GM18517 (cell line): ENCODE measurements at regions not wholly inside any gene's neighbourhood (a gene's known extent, or its start where the extent isn't known, plus 50 kb on each side); places are given as distances from the start of the nearest gene placed in this dataset.

Experiments
- ATAC-seq: cut with Tn5 transposase; IDR thresholded peaks from one replicate; pipeline ENCODE4 v1.9.1; 2021; ENCODE audit warnings: mild to moderate bottlenecking, moderate library complexity; ENCODE audit not compliant: unreplicated experiment

- ATAC-seq, result no peak
Observed at GRCh38 chr11:116233561-116233960, 539.2 kb downstream of the BUD13 start.

DNA sequence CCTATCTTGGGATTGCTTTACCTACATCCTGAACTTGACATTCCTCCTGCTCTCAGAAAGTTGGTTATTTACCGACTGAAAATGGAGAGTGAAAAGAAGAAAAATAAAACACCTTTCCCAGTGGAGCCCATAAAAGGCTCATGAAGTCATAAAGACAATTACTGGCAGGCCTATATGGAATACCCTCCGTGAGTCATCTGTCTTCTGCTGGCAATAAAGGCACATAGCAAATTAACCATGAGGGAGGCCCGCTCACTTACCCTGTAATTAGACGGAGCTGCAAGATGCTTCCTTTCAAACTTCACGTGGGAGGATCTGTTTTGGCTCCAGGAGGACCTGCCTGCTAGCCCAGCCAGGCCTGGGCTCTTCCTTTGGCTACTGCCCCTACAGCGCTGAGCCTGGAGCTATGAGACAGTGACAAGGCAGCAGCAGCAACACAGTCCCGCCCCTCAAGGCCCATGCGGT is 540.4 kb downstream of the BUD13 start:
- ATAC-seq, result no peak

DNA sequence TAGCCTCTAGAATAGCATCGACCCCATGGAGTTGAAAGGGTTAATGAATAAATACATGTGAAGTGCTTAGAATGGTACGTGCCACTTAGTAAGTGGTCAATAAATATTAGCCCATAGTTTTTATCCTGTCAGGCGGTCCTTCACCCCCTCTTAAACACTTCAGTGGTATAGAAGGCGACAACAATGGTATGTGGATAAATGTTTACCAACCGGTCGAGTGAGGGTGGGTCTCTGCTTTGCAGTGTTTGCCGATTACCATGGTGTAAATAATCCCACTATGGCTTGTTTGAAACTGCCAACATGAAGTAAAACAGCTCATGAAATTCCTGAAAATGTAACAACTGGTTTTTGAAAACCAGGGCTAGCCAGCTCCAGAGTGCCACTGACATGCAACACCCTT is 541.2 kb downstream of the BUD13 start:
- no peak for ATAC-seq

DNA sequence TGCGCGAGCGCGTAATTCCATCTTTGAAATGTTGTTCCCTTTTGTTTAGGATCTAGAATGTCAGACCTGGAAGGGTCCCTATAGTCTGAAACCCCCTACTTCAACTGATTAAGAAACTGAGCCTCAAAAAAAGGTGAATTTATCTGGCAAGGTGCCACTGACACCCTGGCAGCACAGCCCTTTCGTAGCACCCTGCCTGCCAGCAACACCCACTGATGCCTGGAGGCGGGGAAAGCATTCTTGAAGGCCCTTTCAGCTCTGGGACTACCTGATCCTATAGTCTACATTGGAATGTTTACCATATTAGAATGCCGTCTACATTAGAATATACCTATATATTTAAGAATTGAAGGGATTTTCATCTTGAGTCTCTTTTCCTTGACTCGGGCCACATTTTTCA is 542.3 kb downstream of the BUD13 start:
- no peak for ATAC-seq

GRCh38 chr11:116229236-116229970 is 543.4 kb downstream of the BUD13 start:
- ATAC-seq, result no peak

DNA sequence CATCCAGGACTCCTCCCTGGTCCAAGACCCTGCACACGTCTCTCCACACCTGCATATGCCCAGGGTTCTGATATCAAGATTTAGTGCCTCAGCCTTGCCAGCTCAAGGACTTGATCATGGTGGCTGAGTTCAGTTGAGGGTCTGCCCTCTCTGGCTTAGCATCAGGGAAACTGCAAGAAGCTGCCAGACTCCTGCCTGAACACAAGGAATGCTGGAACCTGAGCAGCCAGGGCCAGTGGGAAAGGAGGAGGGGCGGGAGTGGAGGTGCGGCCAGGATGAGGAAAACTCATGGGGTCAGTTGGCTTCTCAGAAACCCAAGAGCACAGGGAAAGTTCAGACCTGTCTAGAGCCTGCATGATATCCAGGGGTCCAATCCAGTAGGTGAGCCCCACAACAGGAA is 546.1 kb downstream of the BUD13 start:
- ATAC-seq, result no peak

GRCh38 chr11:116225784-116226585 is 546.8 kb downstream of the BUD13 start:
- no peak for ATAC-seq

- no peak for ATAC-seq
Observed at GRCh38 chr11:116225236-116225635, 547.6 kb downstream of the BUD13 start.

DNA sequence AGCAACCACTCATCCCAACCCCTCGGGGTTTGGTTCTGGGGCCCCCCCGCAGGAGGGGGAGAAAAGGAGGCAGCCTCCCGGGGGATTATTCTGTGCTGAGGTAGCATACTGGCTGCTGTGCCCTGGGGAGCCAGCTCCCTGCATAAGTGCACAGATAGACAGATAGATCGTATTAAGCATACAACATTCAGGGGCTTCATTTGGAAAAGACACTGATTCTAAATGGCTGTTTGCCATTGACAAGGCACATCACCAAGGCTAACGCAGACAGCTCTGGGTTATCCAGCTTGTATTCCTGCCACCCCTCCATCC is 547.9 kb downstream of the BUD13 start:
- no peak for ATAC-seq

GRCh38 chr11:116224154-116224888 is 548.5 kb downstream of the BUD13 start:
- no peak for ATAC-seq

DNA sequence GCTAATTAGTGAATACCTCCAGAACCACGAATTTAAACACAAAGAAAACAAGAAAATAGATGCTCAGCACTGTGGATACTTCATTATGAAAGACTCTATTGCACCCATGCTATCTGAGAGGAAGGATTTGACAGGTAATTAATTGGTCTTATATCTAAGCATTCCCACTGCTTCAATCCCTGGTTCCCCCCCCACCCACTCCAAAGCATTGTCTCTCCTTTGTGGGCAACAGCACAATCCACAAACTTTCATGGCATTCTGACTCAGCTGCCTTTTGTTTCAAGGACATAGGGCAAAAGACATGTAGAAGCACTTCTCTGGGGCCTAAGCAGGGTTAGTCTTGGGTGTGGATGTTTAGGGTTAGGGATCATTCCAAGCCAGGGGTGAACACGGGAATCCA is 551.4 kb downstream of the BUD13 start:
- ATAC-seq, result no peak

DNA sequence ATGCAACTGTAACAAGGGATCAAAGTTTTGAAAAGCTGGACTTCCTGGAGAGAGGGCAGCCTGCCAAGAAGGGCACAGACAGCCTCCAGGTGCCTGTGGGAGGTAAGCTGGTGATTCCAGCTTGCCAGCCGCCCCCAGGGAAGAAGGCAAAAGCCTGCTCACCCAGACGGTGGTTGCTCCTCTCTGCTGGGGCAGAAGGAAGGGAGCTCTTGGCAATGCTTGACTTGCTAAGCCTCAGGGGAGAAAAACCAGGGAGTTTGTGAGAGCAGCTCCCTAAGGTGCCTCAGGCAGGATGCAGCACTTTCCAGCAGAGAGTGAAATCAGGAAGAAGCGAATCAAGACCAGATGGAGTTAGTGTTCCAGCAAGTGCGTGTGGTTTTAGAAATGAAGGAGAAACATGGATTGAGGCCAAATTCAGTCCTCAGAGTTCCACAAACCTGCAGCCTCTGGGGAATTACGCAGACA is 553.6 kb downstream of the BUD13 start:
- no peak for ATAC-seq

DNA sequence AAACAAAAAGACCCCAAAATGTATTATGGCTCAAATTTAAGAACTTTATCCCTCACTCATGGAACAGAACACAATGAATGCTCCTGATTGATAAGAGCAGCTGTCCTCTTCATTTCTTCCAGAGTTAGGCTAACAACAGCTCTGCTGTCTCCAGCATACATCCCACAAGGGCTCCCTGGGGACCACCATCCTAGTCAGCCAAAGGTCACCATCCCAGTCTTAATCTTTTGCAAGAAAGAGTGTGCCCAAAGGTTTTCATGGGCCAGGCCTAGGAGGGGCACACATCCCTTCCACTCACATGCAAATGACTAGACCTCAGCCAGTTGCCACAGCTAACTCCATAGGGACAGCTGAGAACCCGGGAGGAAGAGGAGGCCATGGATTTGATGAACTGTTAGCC is 555.3 kb downstream of the BUD13 start:
- ATAC-seq, result no peak

DNA sequence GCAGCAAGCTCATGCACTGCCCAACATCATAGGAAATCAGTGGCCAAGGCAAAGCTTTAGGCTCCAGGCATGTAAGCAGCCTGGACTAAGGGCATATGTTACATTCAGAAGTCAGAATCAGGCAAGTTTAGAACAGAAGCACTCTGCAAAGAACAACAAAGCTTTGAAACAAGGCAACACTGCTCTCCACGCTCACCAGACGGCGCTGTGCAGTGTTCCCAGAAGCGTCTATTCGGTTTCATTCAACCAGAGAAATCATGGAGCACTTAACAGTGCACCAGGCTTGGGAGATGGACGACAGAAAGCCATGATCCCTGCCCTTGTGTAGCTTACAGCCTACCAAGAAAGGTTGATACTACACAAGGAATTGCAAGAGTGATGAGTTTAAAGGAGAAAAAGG is 555.8 kb downstream of the BUD13 start:
- ATAC-seq, result no peak

GRCh38 chr11:116215471-116216113 is 557.2 kb downstream of the BUD13 start:
- no peak for ATAC-seq

DNA sequence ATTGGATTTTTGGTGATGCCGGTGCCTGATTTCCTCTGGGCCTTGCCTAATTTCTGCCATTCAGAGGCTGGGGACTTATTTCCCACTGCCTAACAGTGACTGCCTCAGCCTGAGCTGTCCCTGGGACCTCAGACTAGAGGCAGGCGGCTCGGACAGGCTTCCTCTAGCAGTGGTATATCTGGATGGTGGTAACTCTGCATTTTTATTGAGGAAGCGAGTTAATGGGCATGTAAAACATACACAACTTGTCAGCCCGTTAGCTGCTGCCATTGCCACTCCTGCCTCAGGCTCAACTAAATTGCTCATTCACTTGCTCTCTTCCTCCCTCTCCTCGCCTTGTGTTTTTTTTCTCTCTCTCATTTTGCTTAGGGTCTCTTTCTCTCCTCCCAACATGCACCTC is 561.6 kb downstream of the BUD13 start:
- no peak for ATAC-seq

DNA sequence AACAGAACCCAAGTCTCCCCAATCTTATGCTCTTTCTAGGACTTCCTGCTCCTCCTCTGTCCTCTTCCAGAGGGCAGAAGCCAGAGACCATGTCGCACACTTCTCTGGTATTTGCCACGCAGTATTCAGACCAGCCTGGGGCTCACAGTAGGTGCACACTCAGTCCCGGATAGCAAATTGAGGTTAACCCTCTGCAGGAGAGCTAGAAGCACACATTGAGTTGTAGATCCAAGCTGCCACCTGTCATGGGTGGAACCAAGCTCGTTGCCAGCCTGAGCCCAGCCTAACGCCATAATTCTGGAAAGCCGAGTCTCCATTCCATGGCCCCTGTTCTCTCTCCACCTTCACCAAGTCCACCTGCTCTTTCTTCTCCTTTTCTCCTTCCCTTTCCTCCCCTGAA is 562.1 kb downstream of the BUD13 start:
- ATAC-seq, result no peak

DNA sequence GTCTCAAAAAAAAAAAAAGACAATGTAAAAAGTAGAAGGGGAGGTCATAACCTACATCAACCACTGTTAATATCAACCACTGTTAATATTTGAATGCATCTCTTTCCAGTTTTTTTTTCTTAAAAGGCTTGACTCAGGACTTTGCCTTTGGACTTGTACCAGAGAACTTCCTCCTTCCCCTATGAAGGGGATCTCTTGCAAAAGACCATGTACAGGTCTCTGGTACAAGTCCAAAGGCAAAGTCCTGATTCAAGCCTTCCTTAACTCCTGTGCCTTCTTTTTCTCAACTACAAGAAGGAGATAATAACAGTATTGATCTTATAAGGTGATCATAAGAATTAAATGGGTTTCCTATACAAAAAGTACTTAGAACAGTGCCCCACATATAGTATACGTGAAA is 563.5 kb downstream of the BUD13 start:
- ATAC-seq, result no peak

GRCh38 chr11:116207421-116208141 is 565.2 kb downstream of the BUD13 start:
- no peak for ATAC-seq

GRCh38 chr11:116207019-116207418 is 565.8 kb downstream of the BUD13 start:
- ATAC-seq, result no peak

GRCh38 chr11:116202922-116203321 is 569.9 kb downstream of the BUD13 start:
- ATAC-seq, result no peak
